Caki2 (cell line): ENCODE measurements at regions not wholly inside any gene's neighbourhood (a gene's known extent, or its start where the extent isn't known, plus 50 kb on each side); places are given as distances from the start of the nearest gene placed in this dataset.
"Not testable (repeated sequence)": the region's sequence is repeated elsewhere in the genome, so short reads cannot be mapped to it uniquely, and the experiment has no call there.

ENCODE experiments used
- DNase-seq: peaks from one replicate; pipeline ENCODE4 v3.0.0-alpha.2; 2015; ENCODE audit warnings: low read depth
- in situ Hi-C: cut with HindIII; loops from 2 replicates; pipeline ENCODE4 v1.10.0; 2016; ENCODE audit warnings: low sequenced_read_pairs, low pct_unique_long_range_greater_than_20kb, mixed read lengths

DNA sequence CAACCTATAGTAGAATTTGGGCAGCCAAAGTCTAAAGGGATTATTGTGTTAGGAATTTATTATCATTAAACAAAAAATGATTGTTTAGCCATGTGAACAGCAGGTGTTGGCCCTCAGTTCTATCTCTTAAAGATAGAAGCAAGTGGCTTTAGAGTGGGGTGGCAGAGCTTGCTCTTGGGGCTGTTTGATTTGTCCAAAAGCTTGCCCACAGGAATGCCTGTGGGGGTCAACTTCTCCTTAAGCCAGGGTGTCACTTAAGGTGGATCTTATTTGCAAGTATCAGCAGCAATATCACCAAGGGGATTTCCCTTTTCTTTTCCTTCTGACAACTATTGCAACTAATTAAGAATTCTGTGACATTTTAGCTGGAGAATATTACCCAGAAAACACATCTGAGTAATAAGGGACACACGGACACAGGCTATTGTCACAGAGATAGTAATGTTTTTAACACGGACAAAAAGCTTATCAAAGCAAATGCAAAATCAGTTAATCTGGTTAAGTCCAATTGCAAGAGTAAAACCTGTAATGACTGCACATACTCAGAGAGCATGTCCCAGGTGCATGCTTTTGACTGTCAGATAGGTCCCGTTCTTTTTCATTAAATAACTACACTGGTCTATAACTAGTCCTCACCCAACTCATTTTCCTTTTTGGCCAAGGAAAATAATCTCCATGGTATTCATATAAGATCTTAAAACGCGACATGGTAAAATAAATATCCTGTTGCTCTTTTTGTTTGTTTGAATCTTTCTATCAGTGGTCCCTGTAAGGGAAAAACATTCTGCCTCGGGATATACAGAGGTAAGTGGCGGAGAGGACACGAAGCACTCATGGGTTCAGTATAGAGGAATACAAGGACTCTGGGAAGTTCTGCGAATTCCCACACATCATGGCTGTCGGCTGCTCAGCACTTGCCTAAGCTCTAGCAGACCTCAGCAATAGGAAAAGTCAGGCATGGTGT, 172.1 kb upstream of the RFC3 start:
- no peak for DNase-seq
- in situ Hi-C loops: no loop called here

- in situ Hi-C loops: no loop called here
These were observed 168.6 kb upstream of the RFC3 start for GRCh38 chr13:33649212-33649878.

DNA sequence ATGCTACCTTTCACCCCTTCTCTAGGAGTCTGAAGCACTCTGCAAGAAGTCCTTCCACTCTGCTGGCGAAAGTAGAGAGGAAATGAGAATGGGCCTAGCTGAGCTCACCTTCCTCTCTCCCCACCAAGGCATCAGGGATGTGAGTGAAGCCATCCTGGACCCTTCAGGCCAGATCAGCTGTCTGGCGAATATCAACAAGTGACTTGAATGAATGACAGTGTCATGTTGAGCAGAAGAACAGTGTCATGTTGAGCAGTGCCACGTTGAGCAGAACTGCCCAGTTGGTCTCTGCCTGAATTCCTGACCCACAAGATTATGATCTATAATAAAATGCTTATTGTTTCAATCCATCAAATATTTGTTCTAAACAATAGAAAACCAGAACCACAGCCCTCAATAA, 166.2 kb upstream of the RFC3 start:
- DNase-seq: no peak
- in situ Hi-C loops: no loop called here

More at GRCh38 chr13:33649212-33649878, 168.6 kb upstream of the RFC3 start:
- DNase-seq: no peak

DNA sequence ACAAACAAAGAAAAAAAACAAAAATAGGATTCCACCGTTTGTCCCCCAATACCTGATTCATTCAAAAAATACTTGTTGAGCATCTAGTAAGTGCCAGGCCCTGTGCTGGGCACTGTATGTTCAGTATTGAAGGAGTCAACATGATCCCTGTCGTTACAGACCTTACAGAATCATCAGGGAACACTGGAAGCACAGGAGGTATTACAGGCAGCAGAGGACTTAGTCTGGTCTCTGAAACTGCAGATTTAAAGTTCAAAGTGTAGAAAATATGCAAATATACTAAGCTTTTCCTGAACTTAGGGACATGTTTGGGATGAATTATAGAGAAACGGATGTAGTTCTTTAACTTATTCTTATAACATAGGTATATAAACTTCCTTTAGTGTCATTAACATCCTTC, 160.7 kb upstream of the RFC3 start:
- no peak for DNase-seq
- in situ Hi-C loops: no loop called here

GRCh38 chr13:33659466-33659865, 158.5 kb upstream of the RFC3 start:
- no peak for DNase-seq
- in situ Hi-C loops: no loop called here

DNA sequence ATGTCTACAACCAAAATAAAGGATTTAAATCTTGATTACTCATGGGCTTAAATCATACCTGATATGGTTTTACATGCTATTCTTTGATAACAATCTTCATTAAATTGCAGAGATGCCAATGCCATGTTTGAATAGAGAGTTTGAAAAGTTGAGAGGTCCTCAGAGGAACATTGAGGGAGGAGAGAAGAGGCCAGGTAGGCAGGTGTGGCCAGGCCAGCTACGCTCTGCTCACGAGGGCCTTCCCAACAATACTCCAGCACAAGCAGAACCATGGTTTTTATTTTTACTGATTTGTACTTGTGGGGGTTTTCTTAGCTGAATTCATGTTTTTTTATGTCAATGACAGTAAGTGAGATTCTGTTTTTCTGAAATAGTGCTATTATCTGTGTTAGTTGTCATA, 158.1 kb upstream of the RFC3 start:
- no peak for DNase-seq
- in situ Hi-C loops: no loop called here

- in situ Hi-C loops: no loop called here
- no peak for DNase-seq
These were observed 155.6 kb upstream of the RFC3 start for GRCh38 chr13:33662392-33662791.

- in situ Hi-C loops: no loop called here
- no peak for DNase-seq
These were observed 152.2 kb upstream of the RFC3 start for GRCh38 chr13:33665626-33666175.

GRCh38 chr13:33671560-33671959, 146.4 kb upstream of the RFC3 start:
- no peak for DNase-seq
- in situ Hi-C loops: no loop called here

- in situ Hi-C loops, DNase-seq: not testable (repeated sequence)
These were observed 145.9 kb upstream of the RFC3 start for GRCh38 chr13:33672022-33672421.

- in situ Hi-C loops: no loop called here
- DNase-seq: no peak
These were observed 141.6 kb upstream of the RFC3 start for GRCh38 chr13:33676045-33676989.

GRCh38 chr13:33677215-33677614, 140.7 kb upstream of the RFC3 start:
- in situ Hi-C loops: no loop called here
- DNase-seq: no peak

GRCh38 chr13:33678084-33678483, 139.9 kb upstream of the RFC3 start:
- in situ Hi-C loops: no loop called here
- no peak for DNase-seq

DNA sequence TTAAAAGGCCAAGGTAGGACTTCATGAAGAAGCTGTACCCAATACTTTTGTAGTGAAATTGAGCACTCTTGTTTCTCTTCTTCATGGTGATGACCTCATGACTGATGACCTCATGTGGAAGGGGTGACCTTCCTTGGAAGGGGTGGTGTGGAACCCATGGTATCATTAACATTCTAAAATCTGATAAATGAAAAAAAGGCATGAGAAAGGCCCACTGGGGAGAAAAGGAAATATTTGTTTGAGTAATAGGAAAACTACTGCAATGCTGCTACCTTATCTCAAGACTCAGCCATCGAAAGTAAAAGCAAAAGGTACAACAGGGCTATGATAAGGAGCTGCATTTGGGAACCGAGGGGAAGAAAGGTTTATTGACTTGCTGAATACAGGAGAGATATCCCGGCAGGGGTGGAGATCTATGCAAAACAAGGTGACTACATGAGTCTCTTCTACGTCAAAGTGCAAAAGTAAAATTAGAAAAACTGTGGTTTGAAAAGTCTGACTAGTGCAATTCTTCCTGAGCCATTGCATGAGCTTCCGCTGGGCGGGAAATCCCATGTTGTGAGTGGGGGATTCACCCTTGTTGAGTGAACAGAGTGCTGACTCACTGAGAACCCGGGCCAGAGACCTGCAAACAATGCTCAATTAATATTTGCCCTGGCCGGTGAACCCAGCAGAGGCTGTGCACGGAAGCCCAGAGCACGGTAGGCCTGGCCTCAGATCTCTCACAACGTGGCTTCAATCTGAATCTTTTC, 138.9 kb upstream of the RFC3 start:
- in situ Hi-C loops: no loop called here
- DNase-seq: peak; percentile 73

DNA sequence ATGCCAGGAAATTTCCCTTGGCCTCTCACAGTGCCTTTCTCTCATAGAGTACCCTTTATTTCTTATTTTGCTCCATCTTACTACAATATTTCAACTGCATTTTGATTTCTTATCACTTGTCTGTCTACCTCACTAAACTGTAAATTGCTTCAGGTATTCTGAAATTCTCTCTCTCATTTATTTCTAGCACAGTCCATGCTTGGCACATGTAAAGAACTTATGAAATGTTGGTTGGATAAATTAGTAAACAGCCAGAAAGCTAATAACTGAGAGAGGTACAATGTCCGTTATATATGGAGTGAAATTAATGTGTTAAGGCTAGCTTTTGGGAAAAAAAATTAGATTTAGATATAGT, 138.3 kb upstream of the RFC3 start:
- in situ Hi-C loops: no loop called here
- DNase-seq: no peak

DNA sequence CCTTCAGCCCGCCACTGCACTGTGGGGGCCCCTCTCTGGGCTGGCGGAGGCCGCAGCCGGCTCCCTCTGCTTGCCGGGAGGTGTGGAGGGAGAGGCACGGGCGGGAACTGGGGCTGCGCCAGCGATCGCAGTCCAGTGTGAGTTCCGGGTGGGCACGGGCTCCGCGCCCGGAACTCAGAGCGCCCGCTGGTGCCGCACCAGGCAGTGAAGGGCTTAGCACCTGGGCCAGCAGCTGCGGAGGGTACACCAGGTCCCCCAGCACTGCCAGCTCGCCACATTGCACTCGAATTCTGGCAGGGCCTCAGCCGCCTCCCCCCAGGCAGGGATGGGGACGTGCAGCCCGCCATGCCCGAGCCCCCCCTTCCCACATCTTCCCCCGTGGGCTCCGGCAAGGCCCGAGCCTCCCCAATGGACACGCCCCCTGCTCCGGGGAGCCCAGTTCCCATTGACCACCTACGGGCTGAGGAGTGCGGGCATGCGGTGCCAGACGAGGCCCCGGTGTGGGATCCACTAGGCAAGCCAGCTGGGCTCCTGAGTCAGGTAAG, 135.9 kb upstream of the RFC3 start:
- in situ Hi-C loops: no loop called here
- DNase-seq: no peak

GRCh38 chr13:33682646-33683045, 135.3 kb upstream of the RFC3 start:
- in situ Hi-C loops, DNase-seq: not testable (repeated sequence)
